NCI-H2081 treated with DMSO at 0.1 percent for 48 hours (cell line): ENCODE measurements at regions not wholly inside any gene's neighbourhood (a gene's known extent, or its start where the extent isn't known, plus 50 kb on each side); places are given as distances from the start of the nearest gene placed in this dataset.

Source experiments
- DNase-seq: peaks from one replicate; lab custom pipeline; 2025; lab: John Stamatoyannopoulos, UW

GRCh38 chr2:2848621-2849333 is 517.7 kb upstream of the MYT1L start:
- no peak for DNase-seq

GRCh38 chr2:2848198-2848597 is 517.1 kb upstream of the MYT1L start:
- no peak for DNase-seq

- peak; percentile 40 for DNase-seq
Measured at GRCh38 chr2:2847209-2847676, 516.2 kb upstream of the MYT1L start.

- peak; percentile 98 for DNase-seq
Measured at GRCh38 chr2:2846332-2847208, 515.5 kb upstream of the MYT1L start.

GRCh38 chr2:2845806-2846315 is 514.8 kb upstream of the MYT1L start:
- no peak for DNase-seq

- DNase-seq: no peak
Measured at GRCh38 chr2:2845267-2845666, 514.2 kb upstream of the MYT1L start.

- no peak for DNase-seq
Measured at GRCh38 chr2:2843969-2844548, 513.0 kb upstream of the MYT1L start.

GRCh38 chr2:2842466-2842865 is 511.4 kb upstream of the MYT1L start:
- no peak for DNase-seq

- DNase-seq: no peak
Measured at GRCh38 chr2:2840681-2841300, 509.7 kb upstream of the MYT1L start.

- no peak for DNase-seq
Measured at GRCh38 chr2:2839782-2840531, 508.9 kb upstream of the MYT1L start.

GRCh38 chr2:2839393-2839781 is 508.3 kb upstream of the MYT1L start:
- no peak for DNase-seq

- DNase-seq: no peak
Measured at GRCh38 chr2:2838548-2838845, 507.4 kb upstream of the MYT1L start.

GRCh38 chr2:2837746-2838547 is 506.9 kb upstream of the MYT1L start:
- DNase-seq: no peak

GRCh38 chr2:2836343-2837070 is 505.4 kb upstream of the MYT1L start:
- no peak for DNase-seq

GRCh38 chr2:2834516-2835254 is 503.6 kb upstream of the MYT1L start:
- no peak for DNase-seq

- no peak for DNase-seq
Measured at GRCh38 chr2:2834105-2834504, 503.0 kb upstream of the MYT1L start.

GRCh38 chr2:2832657-2833056 is 501.6 kb upstream of the MYT1L start:
- DNase-seq: no peak

GRCh38 chr2:2831633-2832032 is 500.6 kb upstream of the MYT1L start:
- no peak for DNase-seq

GRCh38 chr2:2830576-2830975 is 499.5 kb upstream of the MYT1L start:
- DNase-seq: no peak
